Cardiac fibroblast (primary cell): ENCODE measurements at regions not wholly inside any gene's neighbourhood (a gene's known extent, or its start where the extent isn't known, plus 50 kb on each side); places are given as distances from the start of the nearest gene placed in this dataset.

ENCODE experiments used
- DNase-seq, 2 donors: peaks; one replicate each; pipeline versions ENCODE4 v3.0.0 to v3.0.0-alpha.2; 2010; ENCODE audit warnings: low read depth in 2 of 2
- H3K4me3 ChIP-seq, 2 donors: replicated peaks in 1 of 2; 1 replicate in 1 of 2; 2 replicates in 1 of 2; pipeline ENCODE4 v1.5.1; 2011; ENCODE audit warnings: low read depth in 2 of 2, low read length in 2 of 2, mild to moderate bottlenecking in 2 of 2, moderate library complexity in 1 of 2
- CTCF ChIP-seq: IDR thresholded peaks from one replicate; pipeline ENCODE4 v1.5.1; 2011; ENCODE audit warnings: low read depth, mild to moderate bottlenecking, low read length, inconsistent platforms

GRCh38 chr5:61965069-61965468 is 340.9 kb upstream of the KIF2A start:
- no peak for DNase-seq
- no peak for TF ChIP-seq CTCF
- no peak overlapping the region for H3K4me3 ChIP-seq

GRCh38 chr5:61965490-61965889 is 340.5 kb upstream of the KIF2A start:
- no peak overlapping the region for H3K4me3 ChIP-seq
- DNase-seq: no peak
- no peak for TF ChIP-seq CTCF

- H3K4me3 ChIP-seq: no peak overlapping the region
- no peak for DNase-seq
- TF ChIP-seq CTCF: no peak
These were observed 339.6 kb upstream of the KIF2A start for GRCh38 chr5:61966296-61966955.

- H3K4me3 ChIP-seq: no peak overlapping the region
- no peak for TF ChIP-seq CTCF
- no peak for DNase-seq
These were observed 339.0 kb upstream of the KIF2A start for GRCh38 chr5:61966997-61967396.

GRCh38 chr5:61967681-61968080 is 338.3 kb upstream of the KIF2A start:
- no peak for DNase-seq
- no peak overlapping the region for H3K4me3 ChIP-seq
- TF ChIP-seq CTCF: no peak

GRCh38 chr5:61969347-61969746 is 336.7 kb upstream of the KIF2A start:
- no peak overlapping the region for H3K4me3 ChIP-seq
- DNase-seq: peak in 1 of 2 donors; percentile 0
- no peak for TF ChIP-seq CTCF

GRCh38 chr5:61969755-61970154 is 336.3 kb upstream of the KIF2A start:
- H3K4me3 ChIP-seq: no peak overlapping the region
- TF ChIP-seq CTCF: no peak
- DNase-seq: no peak
